Spleen (tissue), 7 donors: ENCODE measurements at regions not wholly inside any gene's neighbourhood (a gene's known extent, or its start where the extent isn't known, plus 50 kb on each side); places are given as distances from the start of the nearest gene placed in this dataset.

ENCODE experiments used
- CTCF ChIP-seq, 11 experiments: fragments of 200-600 bp in 7 of 11; fragments of 450-650 bp in 4 of 11; sonication (generic) in 4 of 11; IDR thresholded peaks in 8 of 11; conservative IDR thresholded peaks in 3 of 11; 1 replicate in 7 of 11; 2 replicates in 4 of 11; pipeline versions ENCODE4 v1.4.0 to v1.8.0; 2016 to 2021; ENCODE audit warnings: antibody characterized with exemption in 11 of 11, inconsistent platforms in 4 of 11, mild to moderate bottlenecking in 1 of 11
- POLR2A ChIP-seq, 3 donors: fragments of 450-650 bp; IDR thresholded peaks; one replicate each; pipeline ENCODE4 v1.5.1; 2017; ENCODE audit warnings: antibody characterized with exemption in 3 of 3, mild to moderate bottlenecking in 1 of 3
- POLR2AphosphoS5 ChIP-seq, 3 donors: sonication (generic); formaldehyde crosslinking; IDR thresholded peaks; one replicate each; pipeline ENCODE4 v1.5.1; 2017; ENCODE audit warnings: antibody characterized with exemption in 3 of 3
- donor health status: DM: no; HTN: no; CAD: no; lungs with moderate emphysema.
- donor health status: DM: no; HTN: no; CAD: no.
- donor health status: DM: no; HTN: no; CAD: no.

- TF ChIP-seq CTCF (IDR thresholded peaks at IDR 0.05 in 8 of 11, conservative IDR thresholded peaks at IDR 0.05 in 3 of 11) (no peak), POLR2A (IDR thresholded peaks at IDR 0.05) (no peak), POLR2AphosphoS5 (IDR thresholded peaks at IDR 0.05) (no peak)
These were observed 611.4 kb upstream of the HS6ST1 start for GRCh38 chr2:128930101-128930500.
